ENCODE measurements at regions not wholly inside any gene's neighbourhood (a gene's known extent, or its start where the extent isn't known, plus 50 kb on each side); places are given as distances from the start of the nearest gene placed in this dataset.

- H3K27ac Mint-ChIP-seq: no peak overlapping the region
- H3K4me1 Mint-ChIP-seq: no peaks in the 10 kb centered on the region; the same call in 2 of the 3 replicates
- Histone ChIP-seq H3K79me2 (replicated peaks; ENCODE audit: insufficient read depth) (no peaks in the 10 kb centered on the region), H4K20me1 (replicated peaks; ENCODE audit: insufficient read depth) (no peaks in the 10 kb centered on the region), H3K27ac (ENCODE audit: low read depth) (no peak overlapping the region), H3K36me3 (ENCODE audit: insufficient read depth) (no peaks in the 10 kb centered on the region), H3K4me3 (no peak overlapping the region), H3K27me3 (ENCODE audit: insufficient read depth) (no peaks in the 10 kb centered on the region), H3K4me1 (ENCODE audit: insufficient read depth) (peaks cover 3% of the 10 kb centered on the region; the same call in 1 of the 2 replicates), H3K9me2 (ENCODE audit: insufficient read depth) (no peaks in the 10 kb centered on the region), H2AFZ (no peak overlapping the region), H3F3A (replicated peaks; ENCODE audit: low read depth) (no peaks in the 10 kb centered on the region), H3K4me2 (no peak overlapping the region)
- no peak overlapping the region for H3K4me3 Mint-ChIP-seq
- no peaks in the 10 kb centered on the region for H3K9me3 Mint-ChIP-seq
- no peak for ATAC-seq
- H3K36me3 Mint-ChIP-seq (ENCODE audit: low read depth): no peaks in the 10 kb centered on the region
- no peak for DNase-seq (ENCODE audit: low spot score)
- H3K27me3 Mint-ChIP-seq (ENCODE audit: insufficient read depth, low read depth, poor library complexity): no peaks in the 10 kb centered on the region
- TF ChIP-seq ZNF462 (CRISPR knock-in tag; IDR thresholded peaks at IDR 0.05): no peak
- TF ChIP-seq EZH2phosphoT487 (IDR thresholded peaks at IDR 0.05; ENCODE audit: unreplicated experiment): no peak
- no peak for TF ChIP-seq JUNB (IDR thresholded peaks at IDR 0.05; ENCODE audit: unreplicated experiment)
- TF ChIP-seq POLR2AphosphoS5 (IDR thresholded peaks at IDR 0.05; ENCODE audit: low read depth): no peak
- TF ChIP-seq, protein P1, sequence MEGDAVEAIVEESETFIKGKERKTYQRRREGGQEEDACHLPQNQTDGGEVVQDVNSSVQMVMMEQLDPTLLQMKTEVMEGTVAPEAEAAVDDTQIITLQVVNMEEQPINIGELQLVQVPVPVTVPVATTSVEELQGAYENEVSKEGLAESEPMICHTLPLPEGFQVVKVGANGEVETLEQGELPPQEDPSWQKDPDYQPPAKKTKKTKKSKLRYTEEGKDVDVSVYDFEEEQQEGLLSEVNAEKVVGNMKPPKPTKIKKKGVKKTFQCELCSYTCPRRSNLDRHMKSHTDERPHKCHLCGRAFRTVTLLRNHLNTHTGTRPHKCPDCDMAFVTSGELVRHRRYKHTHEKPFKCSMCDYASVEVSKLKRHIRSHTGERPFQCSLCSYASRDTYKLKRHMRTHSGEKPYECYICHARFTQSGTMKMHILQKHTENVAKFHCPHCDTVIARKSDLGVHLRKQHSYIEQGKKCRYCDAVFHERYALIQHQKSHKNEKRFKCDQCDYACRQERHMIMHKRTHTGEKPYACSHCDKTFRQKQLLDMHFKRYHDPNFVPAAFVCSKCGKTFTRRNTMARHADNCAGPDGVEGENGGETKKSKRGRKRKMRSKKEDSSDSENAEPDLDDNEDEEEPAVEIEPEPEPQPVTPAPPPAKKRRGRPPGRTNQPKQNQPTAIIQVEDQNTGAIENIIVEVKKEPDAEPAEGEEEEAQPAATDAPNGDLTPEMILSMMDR (conservative IDR thresholded peaks at IDR 0.05; ENCODE audit: low read depth in 2 of 2): no peak
- no peak for TF ChIP-seq CREB1 (CRISPR knock-in tag; IDR thresholded peaks at IDR 0.05; ENCODE audit: low read depth)
- TF ChIP-seq EZH2 (IDR thresholded peaks at IDR 0.05; ENCODE audit: low read depth, unreplicated experiment): no peak
- no peak for TF ChIP-seq ZNF331 (CRISPR knock-in tag; IDR thresholded peaks at IDR 0.05; ENCODE audit: low read depth)
- no peak for TF ChIP-seq NANOG (IDR thresholded peaks at IDR 0.05; ENCODE audit: borderline replicate concordance)
- TF ChIP-seq ZNF114 (CRISPR knock-in tag; IDR thresholded peaks at IDR 0.05): no peak
- TF ChIP-seq REST (IDR thresholded peaks at IDR 0.05; ENCODE audit: unreplicated experiment): no peak
- TF ChIP-seq STAT1 (IDR thresholded peaks at IDR 0.05; ENCODE audit: unreplicated experiment): no peak
Measured at GRCh38 chr3:82745544-82745943, 984.1 kb upstream of the GBE1 start.
